CD14-positive monocyte (primary cell): ENCODE measurements at regions not wholly inside any gene's neighbourhood (a gene's known extent, or its start where the extent isn't known, plus 50 kb on each side); places are given as distances from the start of the nearest gene placed in this dataset.

Experiments used
- DNase-seq, 3 donors: peaks; one replicate each; pipeline ENCODE4 v3.0.0-alpha.2; 2011 to 2022
- H2AFZ ChIP-seq: 2 replicates; pipeline ENCODE4 v1.6.0; 2012; ENCODE audit warnings: mild to moderate bottlenecking, low read depth, low read length, inconsistent platforms; ENCODE audit not compliant: insufficient read depth, poor library complexity, severe bottlenecking
- H3K27ac ChIP-seq, 2 donors: 1 replicate in 1 of 2; 2 replicates in 1 of 2; pipeline ENCODE4 v1.5.1; 2012 to 2013; ENCODE audit warnings: low read length in 2 of 2, control low read depth in 1 of 2, inconsistent platforms in 1 of 2, low read depth in 1 of 2, mild to moderate bottlenecking in 1 of 2
- H3K27me3 ChIP-seq, 2 donors: one replicate each; pipeline versions ENCODE4 v1.6.0 to v1.6.1; 2011 to 2013; ENCODE audit warnings: low read length in 2 of 2; ENCODE audit not compliant: control insufficient read depth in 2 of 2, insufficient read depth in 2 of 2
- H3K36me3 ChIP-seq, 2 donors: replicated peaks in 1 of 2; 1 replicate in 1 of 2; 2 replicates in 1 of 2; pipeline versions ENCODE4 v1.5.1 to v1.6.1; 2012 to 2013; ENCODE audit warnings: low read length in 2 of 2, control low read depth in 1 of 2, inconsistent platforms in 1 of 2, mild to moderate bottlenecking in 1 of 2; ENCODE audit not compliant: insufficient read depth in 2 of 2, control insufficient read depth in 1 of 2
- H3K4me1 ChIP-seq, 2 donors: 1 replicate in 1 of 2; 2 replicates in 1 of 2; pipeline versions ENCODE4 v1.5.1 to v1.6.1; 2012 to 2013; ENCODE audit warnings: low read length in 2 of 2, control low read depth in 1 of 2, inconsistent platforms in 1 of 2, mild to moderate bottlenecking in 1 of 2, moderate library complexity in 1 of 2; ENCODE audit not compliant: insufficient read depth in 2 of 2, control insufficient read depth in 1 of 2
- H3K4me2 ChIP-seq: replicated peaks from 2 replicates; pipeline ENCODE3; 2012; ENCODE audit warnings: low read length, moderate library complexity, mild to moderate bottlenecking; ENCODE audit not compliant: poor library complexity, severe bottlenecking; ENCODE audit errors: extremely low read depth
- H3K4me3 ChIP-seq, 3 experiments: fragments of 200-600 bp in 1 of 3; sonication (generic) in 1 of 3; replicated peaks in 1 of 3; 1 replicate in 2 of 3; 2 replicates in 1 of 3; pipeline ENCODE4 v1.5.1; 2011 to 2013; ENCODE audit warnings: low read length in 3 of 3, mild to moderate bottlenecking in 3 of 3, control low read depth in 2 of 3, low read depth in 2 of 3, inconsistent platforms in 1 of 3, moderate library complexity in 1 of 3
- H3K79me2 ChIP-seq: 2 replicates; pipeline ENCODE4 v1.6.0; 2012; ENCODE audit warnings: mild to moderate bottlenecking, control low read depth, inconsistent platforms, low read length, moderate library complexity; ENCODE audit not compliant: insufficient read depth
- H3K9ac ChIP-seq: 2 replicates; pipeline ENCODE4 v1.6.0; 2017; ENCODE audit warnings: low read length, mild to moderate bottlenecking; ENCODE audit not compliant: insufficient read depth, poor library complexity, severe bottlenecking
- H3K9me3 ChIP-seq, 2 donors: replicated peaks in 1 of 2; 1 replicate in 1 of 2; 2 replicates in 1 of 2; pipeline versions ENCODE4 v1.5.1 to v1.6.1; 2012 to 2013; ENCODE audit warnings: low read length in 2 of 2, control low read depth in 1 of 2; ENCODE audit not compliant: control insufficient read depth in 1 of 2, insufficient read depth in 1 of 2
- H4K20me1 ChIP-seq: 2 replicates; pipeline ENCODE4 v1.6.0; 2012; ENCODE audit warnings: mild to moderate bottlenecking, low read length, control low read depth, moderate library complexity; ENCODE audit not compliant: insufficient read depth
- H3K27ac Mint-ChIP-seq, 7 donors: one replicate each; pipeline ENCODE4 v1.8.0; 2020; ENCODE audit warnings: mild to moderate bottlenecking in 7 of 7, mixed read lengths in 7 of 7, moderate library complexity in 6 of 7, inconsistent platforms in 2 of 7
- H3K27me3 Mint-ChIP-seq, 3 donors: one replicate each; pipeline ENCODE4 v1.8.0; 2021 to 2022; ENCODE audit warnings: low read depth in 3 of 3, mild to moderate bottlenecking in 3 of 3, mixed read lengths in 3 of 3, moderate library complexity in 3 of 3, inconsistent platforms in 1 of 3
- H3K36me3 Mint-ChIP-seq, 2 donors: one replicate each; pipeline ENCODE4 v1.8.0; 2020; ENCODE audit warnings: mixed read lengths in 2 of 2, inconsistent platforms in 1 of 2, mild to moderate bottlenecking in 1 of 2
- H3K4me1 Mint-ChIP-seq: one replicate; pipeline ENCODE4 v1.8.0; 2020; ENCODE audit warnings: mild to moderate bottlenecking, mixed read lengths
- H3K4me3 Mint-ChIP-seq, 2 donors: one replicate each; pipeline ENCODE4 v1.8.0; 2020; ENCODE audit warnings: mild to moderate bottlenecking in 2 of 2, mixed read lengths in 2 of 2, moderate library complexity in 1 of 2
- H3K9me3 Mint-ChIP-seq, 7 donors: one replicate each; pipeline ENCODE4 v1.8.0; 2020 to 2022; ENCODE audit warnings: mixed read lengths in 7 of 7, mild to moderate bottlenecking in 6 of 7, moderate library complexity in 6 of 7, inconsistent platforms in 2 of 7
- CTCF ChIP-seq: fragments of 200-600 bp; IDR thresholded peaks from one replicate; pipeline ENCODE4 v1.8.0; 2022; ENCODE audit warnings: antibody characterized with exemption, mild to moderate bottlenecking
- WGBS: methylation state at CpG from one replicate; pipeline ENCODE4 v1.1.5; 2013; ENCODE audit warnings: missing lambda C conversion rate; ENCODE audit not compliant: insufficient coverage; 5-methylcytosine and 5-hydroxymethylcytosine counted together
- intact Hi-C, 2 donors: fragments of 100-400 bp; cut with micrococcal nuclease; formaldehyde crosslinking; loops; one replicate each; pipeline versions ENCODE4 v1.15.0 to v1.15.1; 2023

GRCh38 chr6:4614637-4615036 lies 161.6 kb upstream of the CDYL start:
- no peak for DNase-seq
- no peak overlapping the region for H3K4me2 ChIP-seq
- H3K4me3 ChIP-seq = no peak overlapping the region
- no peak overlapping the region for H3K9ac ChIP-seq
- no peaks in the 10 kb centered on the region for H4K20me1 ChIP-seq
- no peaks in the 10 kb centered on the region for H3K36me3 Mint-ChIP-seq
- no peak overlapping the region for H3K27ac ChIP-seq
- H3K36me3 ChIP-seq = no peaks in the 10 kb centered on the region
- no peak overlapping the region for H2AFZ ChIP-seq
- peaks cover 2 to 9% (median 5%) of the 10 kb centered on the region in 3 donors for H3K27me3 Mint-ChIP-seq
- TF ChIP-seq CTCF = no peak
- H3K27ac Mint-ChIP-seq = no peak overlapping the region
- intact Hi-C loops = no loop called here
- peaks cover 9 to 27% (median 12%) of the 10 kb centered on the region in 7 donors for H3K9me3 Mint-ChIP-seq
- no peaks in the 10 kb centered on the region for H3K27me3 ChIP-seq
- no peaks in the 10 kb centered on the region for H3K79me2 ChIP-seq
- WGBS = 100% methylated on average over 3 of the region's 5 CpGs
- H3K9me3 ChIP-seq = peaks cover 0 to 19% of the 10 kb centered on the region in 2 donors
- H3K4me1 Mint-ChIP-seq = no peaks in the 10 kb centered on the region
- no peaks in the 10 kb centered on the region for H3K4me1 ChIP-seq
- no peak overlapping the region for H3K4me3 Mint-ChIP-seq

- Histone ChIP-seq H3K79me2 (no peaks in the 10 kb centered on the region), H3K27me3 (no peaks in the 10 kb centered on the region), H3K4me2 (no peak overlapping the region), H3K9ac (no peak overlapping the region), H3K27ac (no peak overlapping the region), H2AFZ (no peak overlapping the region), H3K4me3 (no peak overlapping the region), H3K9me3 (peaks cover 0 to 19% of the 10 kb centered on the region in 2 donors), H3K36me3 (no peaks in the 10 kb centered on the region), H4K20me1 (no peaks in the 10 kb centered on the region), H3K4me1 (no peaks in the 10 kb centered on the region)
- intact Hi-C loops = no loop called here
- Mint-ChIP-seq H3K27me3 (peaks cover 5 to 9% (median 6%) of the 10 kb centered on the region in 3 donors), H3K9me3 (peaks cover 10 to 27% (median 12%) of the 10 kb centered on the region in 7 donors), H3K4me3 (no peak overlapping the region), H3K4me1 (no peaks in the 10 kb centered on the region), H3K27ac (no peak overlapping the region), H3K36me3 (no peaks in the 10 kb centered on the region)
- DNase-seq = no peak
- 96% methylated on average over 5 of the region's 5 CpGs for WGBS
- TF ChIP-seq CTCF = no peak
Observed at GRCh38 chr6:4613795-4614194, 162.4 kb upstream of the CDYL start.
